ENCODE measurements at regions not wholly inside any gene's neighbourhood (a gene's known extent, or its start where the extent isn't known, plus 50 kb on each side); places are given as distances from the start of the nearest gene placed in this dataset.

DNA sequence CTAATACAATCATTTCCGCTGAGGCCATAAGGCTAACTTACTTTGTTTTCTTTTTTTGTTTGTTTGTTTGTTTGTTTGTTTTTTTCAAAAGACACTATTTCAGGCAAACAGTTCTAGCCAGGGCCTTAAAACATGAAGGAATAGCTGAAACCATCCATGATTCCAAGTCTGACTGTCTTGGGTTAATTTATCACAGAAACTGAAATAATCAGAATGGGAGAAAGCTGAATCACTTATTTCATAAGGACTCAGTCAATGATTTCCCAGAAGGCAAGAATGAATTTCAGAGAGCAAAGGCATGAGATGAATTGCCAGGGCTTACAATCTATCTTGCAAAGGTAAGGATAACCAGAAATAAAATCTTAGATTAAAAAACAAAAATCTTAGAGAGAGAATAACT lies 1315.1 kb downstream of the SUCLG1 start:
- DNase-seq (ENCODE audit: low spot score) = no peak
- no peaks in the 10 kb centered on the region for H3K9me3 ChIP-seq (ENCODE audit: low read depth)
- TF ChIP-seq EZH2 (IDR thresholded peaks at IDR 0.05; ENCODE audit: borderline replicate concordance) (no peak), EZH2phosphoT487 (IDR thresholded peaks at IDR 0.05; ENCODE audit: low read depth, severe bottlenecking, unreplicated experiment) (no peak)
- TF ChIP-seq, protein P1, sequence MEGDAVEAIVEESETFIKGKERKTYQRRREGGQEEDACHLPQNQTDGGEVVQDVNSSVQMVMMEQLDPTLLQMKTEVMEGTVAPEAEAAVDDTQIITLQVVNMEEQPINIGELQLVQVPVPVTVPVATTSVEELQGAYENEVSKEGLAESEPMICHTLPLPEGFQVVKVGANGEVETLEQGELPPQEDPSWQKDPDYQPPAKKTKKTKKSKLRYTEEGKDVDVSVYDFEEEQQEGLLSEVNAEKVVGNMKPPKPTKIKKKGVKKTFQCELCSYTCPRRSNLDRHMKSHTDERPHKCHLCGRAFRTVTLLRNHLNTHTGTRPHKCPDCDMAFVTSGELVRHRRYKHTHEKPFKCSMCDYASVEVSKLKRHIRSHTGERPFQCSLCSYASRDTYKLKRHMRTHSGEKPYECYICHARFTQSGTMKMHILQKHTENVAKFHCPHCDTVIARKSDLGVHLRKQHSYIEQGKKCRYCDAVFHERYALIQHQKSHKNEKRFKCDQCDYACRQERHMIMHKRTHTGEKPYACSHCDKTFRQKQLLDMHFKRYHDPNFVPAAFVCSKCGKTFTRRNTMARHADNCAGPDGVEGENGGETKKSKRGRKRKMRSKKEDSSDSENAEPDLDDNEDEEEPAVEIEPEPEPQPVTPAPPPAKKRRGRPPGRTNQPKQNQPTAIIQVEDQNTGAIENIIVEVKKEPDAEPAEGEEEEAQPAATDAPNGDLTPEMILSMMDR (IDR thresholded peaks at IDR 0.05; ENCODE audit: poor library complexity) = no peak
- 100% methylated on average over 1 of the region's 1 CpG for WGBS (ENCODE audit: low lambda C conversion rate, missing lambda C conversion rate)
- no peaks in the 10 kb centered on the region for H3K9me2 ChIP-seq (replicated peaks; ENCODE audit: insufficient read depth)
- no peak overlapping the region for H3K4me2 ChIP-seq
- no peaks in the 10 kb centered on the region for H3K36me3 ChIP-seq (replicated peaks; ENCODE audit: insufficient read depth, low read depth)
- no peaks in the 10 kb centered on the region for H4K20me1 ChIP-seq (ENCODE audit: insufficient read depth, poor library complexity, severe bottlenecking)
- H3K4me1 ChIP-seq (ENCODE audit: insufficient read depth) = no peaks in the 10 kb centered on the region
- no peak overlapping the region for H3K27ac ChIP-seq
- no peak overlapping the region for H2AFZ ChIP-seq
- H3K27me3 ChIP-seq = no peaks in the 10 kb centered on the region
- H3K4me3 ChIP-seq = no peak overlapping the region
- H3K79me2 ChIP-seq = no peaks in the 10 kb centered on the region

DNA sequence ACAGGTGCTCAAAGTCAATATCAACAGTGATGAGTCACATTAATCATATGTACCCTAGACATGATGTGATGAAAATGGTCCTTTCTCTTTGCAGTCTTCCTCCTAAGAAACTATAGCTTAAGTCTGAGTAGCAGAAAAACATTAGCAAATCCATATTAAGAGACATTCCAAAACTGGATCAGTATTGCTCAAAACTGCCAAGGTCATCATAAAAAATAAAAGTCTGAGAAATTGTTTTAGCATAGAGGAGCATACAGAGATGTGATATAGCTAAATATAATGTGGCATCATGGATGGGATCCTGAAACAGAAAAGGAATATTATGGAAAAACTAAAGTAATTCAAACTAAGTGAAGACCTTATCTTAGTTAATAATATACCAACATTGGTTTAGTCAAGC lies 1316.1 kb downstream of the SUCLG1 start:
- no peaks in the 10 kb centered on the region for H3K9me2 ChIP-seq (replicated peaks; ENCODE audit: insufficient read depth)
- no peak overlapping the region for H2AFZ ChIP-seq
- H4K20me1 ChIP-seq (ENCODE audit: insufficient read depth, poor library complexity, severe bottlenecking) = no peaks in the 10 kb centered on the region
- no peak overlapping the region for H3K4me3 ChIP-seq
- H3K79me2 ChIP-seq = no peaks in the 10 kb centered on the region
- no peak overlapping the region for H3K4me2 ChIP-seq
- no peaks in the 10 kb centered on the region for H3K9me3 ChIP-seq (ENCODE audit: low read depth)
- H3K27ac ChIP-seq = no peak overlapping the region
- no peaks in the 10 kb centered on the region for H3K36me3 ChIP-seq (replicated peaks; ENCODE audit: insufficient read depth, low read depth)
- H3K27me3 ChIP-seq = no peaks in the 10 kb centered on the region
- TF ChIP-seq EZH2 (IDR thresholded peaks at IDR 0.05; ENCODE audit: borderline replicate concordance) (no peak), EZH2phosphoT487 (IDR thresholded peaks at IDR 0.05; ENCODE audit: low read depth, severe bottlenecking, unreplicated experiment) (no peak)
- TF ChIP-seq, protein P1 (IDR thresholded peaks at IDR 0.05; ENCODE audit: poor library complexity) = no peak
- no peak for DNase-seq (ENCODE audit: low spot score)
- H3K4me1 ChIP-seq (ENCODE audit: insufficient read depth) = no peaks in the 10 kb centered on the region

DNA sequence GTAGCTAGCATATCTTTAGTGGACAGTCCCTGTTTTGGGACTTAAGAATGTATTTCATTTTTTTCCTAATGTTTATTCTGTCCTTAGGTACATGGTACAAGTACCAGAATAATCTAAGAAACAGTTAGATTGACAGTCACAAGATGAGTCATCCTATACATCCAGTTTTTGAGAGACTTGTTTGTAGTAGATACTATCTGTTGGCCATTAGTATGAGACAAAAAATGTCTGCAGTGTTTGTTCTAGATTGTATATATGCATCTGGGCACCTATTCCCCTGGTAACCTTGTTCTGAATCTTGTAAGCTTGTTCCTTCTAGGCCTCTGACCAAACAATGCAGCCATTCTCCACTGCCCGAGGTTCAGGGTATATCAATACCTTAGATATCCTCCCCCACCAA lies 1343.5 kb downstream of the SUCLG1 start:
- Histone ChIP-seq H3K4me1 (ENCODE audit: insufficient read depth) (no peaks in the 10 kb centered on the region), H3K27ac (no peak overlapping the region), H3K9me2 (replicated peaks; ENCODE audit: insufficient read depth) (no peaks in the 10 kb centered on the region), H3K9me3 (ENCODE audit: low read depth) (no peaks in the 10 kb centered on the region), H3K4me3 (no peak overlapping the region), H2AFZ (no peak overlapping the region), H4K20me1 (ENCODE audit: insufficient read depth, poor library complexity, severe bottlenecking) (no peaks in the 10 kb centered on the region), H3K27me3 (no peaks in the 10 kb centered on the region), H3K4me2 (no peak overlapping the region), H3K79me2 (no peaks in the 10 kb centered on the region), H3K36me3 (replicated peaks; ENCODE audit: insufficient read depth, low read depth) (no peaks in the 10 kb centered on the region)
- 56% methylated on average over 1 of the region's 1 CpG for WGBS (ENCODE audit: low lambda C conversion rate, missing lambda C conversion rate)
- DNase-seq (ENCODE audit: low spot score) = no peak
- TF ChIP-seq, protein P1 (IDR thresholded peaks at IDR 0.05; ENCODE audit: poor library complexity) = no peak
- TF ChIP-seq EZH2 (IDR thresholded peaks at IDR 0.05; ENCODE audit: borderline replicate concordance) (no peak), EZH2phosphoT487 (IDR thresholded peaks at IDR 0.05; ENCODE audit: low read depth, severe bottlenecking, unreplicated experiment) (no peak)

DNA sequence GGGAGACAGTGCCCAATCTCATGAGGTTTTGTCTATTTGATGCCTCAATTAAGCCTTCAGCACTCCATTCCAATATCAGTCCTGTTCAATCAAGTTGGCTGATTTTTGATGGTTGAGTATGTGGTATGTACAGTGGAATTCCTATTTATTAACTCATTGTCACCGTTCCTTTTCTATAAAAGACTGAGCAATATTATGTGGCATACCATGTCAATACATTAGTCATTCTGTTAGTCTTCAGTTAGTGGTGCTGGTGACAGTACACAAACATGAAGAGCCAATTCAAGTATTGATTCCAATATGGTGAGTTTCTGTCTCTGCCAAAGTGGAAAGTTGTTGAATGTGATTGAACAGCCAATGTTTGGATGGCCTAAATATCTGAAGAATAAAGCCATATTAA lies 1343.9 kb downstream of the SUCLG1 start:
- Histone ChIP-seq H3K4me2 (no peak overlapping the region), H3K27ac (no peak overlapping the region), H4K20me1 (ENCODE audit: insufficient read depth, poor library complexity, severe bottlenecking) (no peaks in the 10 kb centered on the region), H3K36me3 (replicated peaks; ENCODE audit: insufficient read depth, low read depth) (no peaks in the 10 kb centered on the region), H2AFZ (no peak overlapping the region), H3K4me3 (no peak overlapping the region), H3K9me3 (ENCODE audit: low read depth) (no peaks in the 10 kb centered on the region), H3K9me2 (replicated peaks; ENCODE audit: insufficient read depth) (no peaks in the 10 kb centered on the region), H3K79me2 (no peaks in the 10 kb centered on the region), H3K27me3 (no peaks in the 10 kb centered on the region), H3K4me1 (ENCODE audit: insufficient read depth) (no peaks in the 10 kb centered on the region)
- TF ChIP-seq, protein P1 (IDR thresholded peaks at IDR 0.05; ENCODE audit: poor library complexity) = no peak
- TF ChIP-seq EZH2 (IDR thresholded peaks at IDR 0.05; ENCODE audit: borderline replicate concordance) (no peak), EZH2phosphoT487 (IDR thresholded peaks at IDR 0.05; ENCODE audit: low read depth, severe bottlenecking, unreplicated experiment) (no peak)
- DNase-seq (ENCODE audit: low spot score) = no peak
- WGBS (ENCODE audit: low lambda C conversion rate, missing lambda C conversion rate) = 54% methylated on average over 1 of the region's 1 CpG
